Loucy (cell line): ENCODE measurements at regions not wholly inside any gene's neighbourhood (a gene's known extent, or its start where the extent isn't known, plus 50 kb on each side); places are given as distances from the start of the nearest gene placed in this dataset.

Experiments used
- CTCF ChIP-seq: fragments of 200-600 bp; sonication (generic); conservative IDR thresholded peaks from 2 replicates; pipeline ENCODE4 v1.5.1; 2014; ENCODE audit warnings: mild to moderate bottlenecking, antibody characterized with exemption, low read length
- EZH2phosphoT487 ChIP-seq: fragments of 200-600 bp; IDR thresholded peaks from 2 replicates; pipeline ENCODE4 v1.6.1; 2018; ENCODE audit warnings: antibody characterized with exemption, mild to moderate bottlenecking, moderate library complexity, borderline replicate concordance

GRCh38 chr3:117695321-117695720, 985.7 kb downstream of the TUSC7 start:
- TF ChIP-seq CTCF (no peak), EZH2phosphoT487 (no peak)
